Natural killer cell (primary cell): ENCODE measurements at regions not wholly inside any gene's neighbourhood (a gene's known extent, or its start where the extent isn't known, plus 50 kb on each side); places are given as distances from the start of the nearest gene placed in this dataset.

Source experiments
- ATAC-seq, 3 donors: fragments of 150-1000 bp in 2 of 3; fragments of 200-7000 bp in 1 of 3; cut with Tn5 transposase; 1 replicate in 1 of 3; 2 replicates in 2 of 3; pipeline ENCODE4 v1.10.0; 2021; ENCODE audit warnings: mild to moderate bottlenecking in 2 of 3, moderate library complexity in 2 of 3
- DNase-seq, 2 donors: peaks; one replicate each; pipeline versions ENCODE4 v3.0.0 to v3.0.0-alpha.2; 2013 to 2021; ENCODE audit warnings: mixed read lengths in 1 of 2
- H3K27ac ChIP-seq: one replicate; pipeline ENCODE4 v1.5.1; 2013; ENCODE audit warnings: mild to moderate bottlenecking, low read length
- H3K27me3 ChIP-seq: one replicate; pipeline ENCODE4 v1.6.1; 2013; ENCODE audit warnings: low read length; ENCODE audit not compliant: control insufficient read depth, insufficient read depth
- H3K36me3 ChIP-seq: one replicate; pipeline ENCODE4 v1.6.1; 2013; ENCODE audit warnings: low read length; ENCODE audit not compliant: control insufficient read depth, insufficient read depth
- H3K4me1 ChIP-seq: one replicate; pipeline ENCODE4 v1.6.1; 2013; ENCODE audit warnings: low read length; ENCODE audit not compliant: control insufficient read depth, insufficient read depth
- H3K4me3 ChIP-seq: one replicate; pipeline ENCODE4 v1.5.1; 2013; ENCODE audit warnings: low read length
- H3K9me3 ChIP-seq: one replicate; pipeline ENCODE4 v1.6.1; 2013; ENCODE audit warnings: low read length; ENCODE audit not compliant: control insufficient read depth, insufficient read depth
- H3K27ac Mint-ChIP-seq, 2 donors: one replicate each; pipeline ENCODE4 v1.8.0; 2022; ENCODE audit warnings: mild to moderate bottlenecking in 2 of 2, mixed read lengths in 2 of 2, moderate library complexity in 1 of 2
- H3K27me3 Mint-ChIP-seq, 2 donors: one replicate each; pipeline ENCODE4 v1.8.0; 2022; ENCODE audit warnings: low read depth in 2 of 2, mixed read lengths in 2 of 2
- H3K36me3 Mint-ChIP-seq: one replicate; pipeline ENCODE4 v1.8.0; 2022; ENCODE audit warnings: mixed read lengths
- H3K4me1 Mint-ChIP-seq, 2 donors: one replicate each; pipeline ENCODE4 v1.8.0; 2022; ENCODE audit warnings: mixed read lengths in 2 of 2
- H3K4me3 Mint-ChIP-seq: one replicate; pipeline ENCODE4 v1.8.0; 2022; ENCODE audit warnings: mild to moderate bottlenecking, moderate library complexity, mixed read lengths
- H3K9me3 Mint-ChIP-seq, 2 donors: one replicate each; pipeline ENCODE4 v1.8.0; 2022; ENCODE audit warnings: mixed read lengths in 2 of 2
- CTCF ChIP-seq: fragments of 200-600 bp; IDR thresholded peaks from one replicate; pipeline ENCODE4 v1.8.0; 2022; ENCODE audit warnings: antibody characterized with exemption
- WGBS: methylation state at CpG from one replicate; pipeline ENCODE4 v1.1.7; 2013; ENCODE audit warnings: missing lambda C conversion rate; ENCODE audit not compliant: insufficient coverage; 5-methylcytosine and 5-hydroxymethylcytosine counted together
- intact Hi-C: fragments of 100-400 bp; cut with micrococcal nuclease; formaldehyde crosslinking; loops from one replicate; pipeline ENCODE4 v1.14.2; 2022

- Histone ChIP-seq H3K4me1 (no peaks in the 10 kb centered on the region), H3K4me3 (no peak overlapping the region), H3K36me3 (no peaks in the 10 kb centered on the region), H3K27ac (no peak overlapping the region), H3K9me3 (no peaks in the 10 kb centered on the region), H3K27me3 (no peaks in the 10 kb centered on the region)
- H3K27me3 Mint-ChIP-seq, result no peaks in the 10 kb centered on the region
- H3K36me3 Mint-ChIP-seq, result no peaks in the 10 kb centered on the region
- peaks cover 5 to 7% of the 10 kb centered on the region in 2 donors for H3K9me3 Mint-ChIP-seq
- WGBS, result 49% methylated on average over 2 of the region's 4 CpGs
- H3K4me3 Mint-ChIP-seq, result no peak overlapping the region
- DNase-seq, result no peak
- H3K4me1 Mint-ChIP-seq, result no peaks in the 10 kb centered on the region
- no peak for ATAC-seq
- intact Hi-C loops, result no loop called here
- no peak overlapping the region for H3K27ac Mint-ChIP-seq
- no peak for TF ChIP-seq CTCF
Observed at GRCh38 chr5:12175914-12176585, 271.8 kb upstream of the CTNND2 start.

- H3K27ac ChIP-seq, result no peak overlapping the region
- Mint-ChIP-seq H3K27ac (no peak overlapping the region), H3K27me3 (no peaks in the 10 kb centered on the region), H3K36me3 (no peaks in the 10 kb centered on the region), H3K4me3 (no peak overlapping the region), H3K4me1 (no peaks in the 10 kb centered on the region), H3K9me3 (peaks cover 4 to 7% of the 10 kb centered on the region in 2 donors)
- no peaks in the 10 kb centered on the region for H3K4me1 ChIP-seq
- no peaks in the 10 kb centered on the region for H3K27me3 ChIP-seq
- ATAC-seq (no peak), DNase-seq (no peak)
- no peaks in the 10 kb centered on the region for H3K36me3 ChIP-seq
- intact Hi-C loops, result no loop called here
- H3K9me3 ChIP-seq, result no peaks in the 10 kb centered on the region
- 85% methylated on average over 2 of the region's 2 CpGs for WGBS
- H3K4me3 ChIP-seq, result no peak overlapping the region
- TF ChIP-seq CTCF, result no peak
Observed at GRCh38 chr5:12174734-12175133, 270.5 kb upstream of the CTNND2 start.

- peaks cover 11 to 17% of the 10 kb centered on the region in 2 donors for H3K9me3 Mint-ChIP-seq
- H3K27me3 ChIP-seq, result no peaks in the 10 kb centered on the region
- no peak overlapping the region for H3K27ac ChIP-seq
- no peak overlapping the region for H3K4me3 Mint-ChIP-seq
- H3K4me3 ChIP-seq, result no peak overlapping the region
- H3K27ac Mint-ChIP-seq, result no peak overlapping the region
- H3K36me3 Mint-ChIP-seq, result no peaks in the 10 kb centered on the region
- no peak for ATAC-seq
- WGBS, result 100% methylated on average over 1 of the region's 1 CpG
- no peaks in the 10 kb centered on the region for H3K9me3 ChIP-seq
- no peak for DNase-seq
- no peaks in the 10 kb centered on the region for H3K27me3 Mint-ChIP-seq
- H3K36me3 ChIP-seq, result no peaks in the 10 kb centered on the region
- intact Hi-C loops, result no loop called here
- no peaks in the 10 kb centered on the region for H3K4me1 Mint-ChIP-seq
- no peaks in the 10 kb centered on the region for H3K4me1 ChIP-seq
- no peak for TF ChIP-seq CTCF
Observed at GRCh38 chr5:12169536-12169935, 265.3 kb upstream of the CTNND2 start.

GRCh38 chr5:12162863-12163262 is 258.6 kb upstream of the CTNND2 start:
- Mint-ChIP-seq H3K27ac (no peak overlapping the region), H3K4me1 (no peaks in the 10 kb centered on the region), H3K27me3 (no peaks in the 10 kb centered on the region), H3K9me3 (peaks cover 7 to 24% of the 10 kb centered on the region in 2 donors), H3K36me3 (no peaks in the 10 kb centered on the region), H3K4me3 (no peak overlapping the region)
- TF ChIP-seq CTCF, result no peak
- Histone ChIP-seq H3K4me1 (no peaks in the 10 kb centered on the region), H3K4me3 (no peak overlapping the region), H3K27me3 (no peaks in the 10 kb centered on the region), H3K9me3 (no peaks in the 10 kb centered on the region), H3K27ac (no peak overlapping the region), H3K36me3 (no peaks in the 10 kb centered on the region)
- DNase-seq (no peak), ATAC-seq (no peak)
- intact Hi-C loops, result no loop called here
- 69% methylated on average over 2 of the region's 2 CpGs for WGBS
